Neural crest cell (in vitro differentiated cells): ENCODE measurements at regions not wholly inside any gene's neighbourhood (a gene's known extent, or its start where the extent isn't known, plus 50 kb on each side); places are given as distances from the start of the nearest gene placed in this dataset.

Experiments used
- DNase-seq: peaks from one replicate; pipeline ENCODE4 v3.0.0; 2021; ENCODE audit warnings: low read depth, mixed read lengths, low spot score
- H3K27ac Mint-ChIP-seq: one replicate; pipeline ENCODE4 v1.8.0; 2021; ENCODE audit warnings: mild to moderate bottlenecking, mixed read lengths; ENCODE audit not compliant: unreplicated experiment
- H3K27me3 Mint-ChIP-seq: 2 replicates; pipeline ENCODE4 v1.8.0; 2021; ENCODE audit warnings: low read depth, mild to moderate bottlenecking, mixed read lengths
- H3K36me3 Mint-ChIP-seq: 2 replicates; pipeline ENCODE4 v1.8.0; 2021; ENCODE audit warnings: low read depth, mild to moderate bottlenecking, mixed read lengths
- H3K4me1 Mint-ChIP-seq: 2 replicates; pipeline ENCODE4 v1.8.0; 2021; ENCODE audit warnings: mixed read lengths
- H3K4me3 Mint-ChIP-seq: one replicate; pipeline ENCODE4 v1.8.0; 2021; ENCODE audit warnings: mild to moderate bottlenecking, mixed read lengths
- H3K9me3 Mint-ChIP-seq: 2 replicates; pipeline ENCODE4 v1.8.0; 2021; ENCODE audit warnings: mixed read lengths
- CTCF ChIP-seq: fragments of 200-600 bp; sonication (generic); conservative IDR thresholded peaks from 2 replicates; pipeline ENCODE4 v1.5.0; 2021; ENCODE audit warnings: antibody characterized with exemption, mild to moderate bottlenecking

GRCh38 chr11:24246715-24247114, 250.1 kb upstream of the LUZP2 start:
- H3K27ac Mint-ChIP-seq, result no peak overlapping the region
- peaks cover 3% of the 10 kb centered on the region for H3K36me3 Mint-ChIP-seq
- peaks cover 6% of the 10 kb centered on the region for H3K9me3 Mint-ChIP-seq
- no peak for DNase-seq
- no peak overlapping the region for H3K4me3 Mint-ChIP-seq
- peaks cover 4% of the 10 kb centered on the region for H3K4me1 Mint-ChIP-seq
- TF ChIP-seq CTCF, result no peak
- peaks cover 9% of the 10 kb centered on the region for H3K27me3 Mint-ChIP-seq

DNA sequence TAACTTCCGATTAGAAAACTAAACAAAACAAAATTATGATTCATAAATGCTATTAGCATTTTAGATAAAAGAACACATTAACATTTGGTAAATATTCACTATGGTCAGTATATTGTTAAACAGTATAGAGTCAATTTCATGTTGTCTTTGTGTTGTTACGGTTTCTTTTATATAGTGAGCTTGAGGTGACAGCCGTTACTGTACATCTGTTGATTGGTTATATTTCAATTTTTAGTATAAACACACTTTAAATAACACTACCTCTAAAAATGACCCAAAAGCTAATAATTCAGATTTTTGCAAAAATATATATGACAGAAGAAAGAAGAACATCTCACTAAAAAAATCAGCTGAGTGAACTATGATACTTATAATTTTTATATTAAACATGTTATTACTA, 249.0 kb upstream of the LUZP2 start:
- Mint-ChIP-seq H3K9me3 (peaks cover 6% of the 10 kb centered on the region), H3K36me3 (peaks cover 3% of the 10 kb centered on the region), H3K27ac (no peak overlapping the region), H3K4me3 (no peak overlapping the region), H3K4me1 (peaks cover 12% of the 10 kb centered on the region), H3K27me3 (peaks cover 12% of the 10 kb centered on the region)
- TF ChIP-seq CTCF, result no peak
- DNase-seq, result no peak

DNA sequence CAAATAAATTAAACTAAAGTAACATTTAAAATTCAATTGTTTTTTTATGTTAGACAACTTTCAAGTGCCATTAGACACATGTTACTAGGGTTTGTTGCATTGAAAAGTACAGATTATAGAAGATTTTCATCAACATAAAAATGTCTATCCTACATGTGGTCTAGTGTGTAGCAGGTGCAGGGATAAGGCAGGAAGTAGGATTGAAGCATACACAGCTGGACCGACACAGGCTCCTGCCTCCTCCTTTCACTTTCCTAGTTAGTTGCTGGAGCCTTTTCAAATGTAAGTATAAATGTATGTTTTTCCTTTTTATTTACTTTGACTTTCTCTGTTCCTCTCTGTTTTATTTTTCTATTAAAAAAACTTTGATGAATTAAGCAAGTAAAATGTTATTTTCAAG, 246.9 kb upstream of the LUZP2 start:
- H3K4me1 Mint-ChIP-seq, result peaks cover 24% of the 10 kb centered on the region
- no peak for DNase-seq
- no peak for TF ChIP-seq CTCF
- H3K4me3 Mint-ChIP-seq, result no peak overlapping the region
- H3K36me3 Mint-ChIP-seq, result no peaks in the 10 kb centered on the region
- H3K9me3 Mint-ChIP-seq, result no peaks in the 10 kb centered on the region
- H3K27me3 Mint-ChIP-seq, result peaks cover 17% of the 10 kb centered on the region
- H3K27ac Mint-ChIP-seq, result no peak overlapping the region

DNA sequence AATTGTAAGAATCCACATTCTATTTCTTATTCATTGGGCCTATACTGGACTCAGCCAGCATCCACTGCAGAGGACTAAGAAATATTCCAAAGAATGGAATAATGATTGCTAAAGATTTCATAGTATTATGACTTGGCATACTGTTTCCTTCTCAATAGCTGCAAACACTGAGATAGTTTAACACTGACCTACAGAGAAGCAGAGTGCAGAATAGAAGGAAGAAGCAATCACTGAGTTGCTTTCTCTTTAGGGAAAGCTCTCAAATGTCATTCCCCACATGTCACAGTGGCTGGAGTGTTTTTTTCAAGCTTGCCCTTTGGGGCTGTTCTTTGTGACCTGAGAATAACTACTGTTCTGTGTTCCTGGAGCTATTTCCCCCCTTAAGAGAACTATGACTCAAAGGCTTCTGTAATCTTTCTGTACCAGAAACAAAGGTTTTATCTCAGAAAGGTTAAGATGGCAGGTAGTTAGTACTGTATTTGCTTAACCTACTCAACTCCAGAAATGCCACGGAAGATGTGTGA, 243.6 kb upstream of the LUZP2 start:
- Mint-ChIP-seq H3K27ac (no peak overlapping the region), H3K4me1 (peaks cover 24% of the 10 kb centered on the region), H3K4me3 (no peak overlapping the region), H3K36me3 (no peaks in the 10 kb centered on the region), H3K9me3 (no peaks in the 10 kb centered on the region), H3K27me3 (peaks cover 21% of the 10 kb centered on the region)
- TF ChIP-seq CTCF, result no peak
- DNase-seq, result no peak

GRCh38 chr11:24264868-24265267, 232.0 kb upstream of the LUZP2 start:
- Mint-ChIP-seq H3K27me3 (no peaks in the 10 kb centered on the region), H3K36me3 (peaks cover 2% of the 10 kb centered on the region), H3K27ac (peak overlapping the region; percentile 12), H3K4me3 (no peak overlapping the region), H3K9me3 (peaks cover 2% of the 10 kb centered on the region), H3K4me1 (peaks cover 9% of the 10 kb centered on the region)
- no peak for TF ChIP-seq CTCF
- no peak for DNase-seq

- H3K4me1 Mint-ChIP-seq, result peaks cover 9% of the 10 kb centered on the region
- TF ChIP-seq CTCF, result no peak
- DNase-seq, result no peak
- H3K27ac Mint-ChIP-seq, result no peak overlapping the region
- H3K27me3 Mint-ChIP-seq, result no peaks in the 10 kb centered on the region
- peaks cover 2% of the 10 kb centered on the region for H3K36me3 Mint-ChIP-seq
- peaks cover 2% of the 10 kb centered on the region for H3K9me3 Mint-ChIP-seq
- no peak overlapping the region for H3K4me3 Mint-ChIP-seq
Observed at GRCh38 chr11:24267014-24267413, 229.8 kb upstream of the LUZP2 start.
